HG02981 (cell line): ENCODE measurements at regions not wholly inside any gene's neighbourhood (a gene's known extent, or its start where the extent isn't known, plus 50 kb on each side); places are given as distances from the start of the nearest gene placed in this dataset.

Experiments
- ATAC-seq: cut with Tn5 transposase; IDR thresholded peaks from one replicate; pipeline ENCODE4 v1.9.1; 2021; ENCODE audit warnings: mild to moderate bottlenecking, moderate library complexity; ENCODE audit not compliant: unreplicated experiment

GRCh38 chr18:67381608-67382150 lies 134.8 kb downstream of the DSEL start:
- ATAC-seq, result no peak

- ATAC-seq, result no peak
These were observed 135.7 kb downstream of the DSEL start for GRCh38 chr18:67380867-67381266.

- no peak for ATAC-seq
These were observed 136.5 kb downstream of the DSEL start for GRCh38 chr18:67379981-67380380.

- no peak for ATAC-seq
These were observed 140.1 kb downstream of the DSEL start for GRCh38 chr18:67376372-67376771.

GRCh38 chr18:67373636-67374035 lies 142.9 kb downstream of the DSEL start:
- no peak for ATAC-seq

- ATAC-seq, result peak; percentile 46
These were observed 149.0 kb downstream of the DSEL start for GRCh38 chr18:67367540-67367939.

GRCh38 chr18:67363694-67364093 lies 152.8 kb downstream of the DSEL start:
- ATAC-seq, result no peak

GRCh38 chr18:67362906-67363305 lies 153.6 kb downstream of the DSEL start:
- ATAC-seq, result no peak

- peak; percentile 94 for ATAC-seq
These were observed 156.4 kb downstream of the DSEL start for GRCh38 chr18:67359873-67360838.

GRCh38 chr18:67358947-67359346 lies 157.6 kb downstream of the DSEL start:
- no peak for ATAC-seq

- ATAC-seq, result no peak
These were observed 161.8 kb downstream of the DSEL start for GRCh38 chr18:67354692-67355091.

- no peak for ATAC-seq
These were observed 162.4 kb downstream of the DSEL start for GRCh38 chr18:67354091-67354490.

- no peak for ATAC-seq
These were observed 169.1 kb downstream of the DSEL start for GRCh38 chr18:67347438-67347837.

GRCh38 chr18:67342159-67342558 lies 174.4 kb downstream of the DSEL start:
- ATAC-seq, result no peak

- ATAC-seq, result no peak
These were observed 178.8 kb downstream of the DSEL start for GRCh38 chr18:67337696-67338095.

GRCh38 chr18:67331857-67332256 lies 184.7 kb downstream of the DSEL start:
- no peak for ATAC-seq

- ATAC-seq, result no peak
These were observed 197.4 kb downstream of the DSEL start for GRCh38 chr18:67319109-67319508.

- ATAC-seq, result no peak
These were observed 197.9 kb downstream of the DSEL start for GRCh38 chr18:67318651-67319050.

GRCh38 chr18:67310826-67311225 lies 205.7 kb downstream of the DSEL start:
- no peak for ATAC-seq

GRCh38 chr18:67308819-67309218 lies 207.7 kb downstream of the DSEL start:
- no peak for ATAC-seq

GRCh38 chr18:67305466-67305865 lies 211.1 kb downstream of the DSEL start:
- ATAC-seq, result no peak

- ATAC-seq, result no peak
These were observed 214.5 kb downstream of the DSEL start for GRCh38 chr18:67302043-67302442.
